Sigmoid colon (tissue), 6 donors: ENCODE measurements at regions not wholly inside any gene's neighbourhood (a gene's known extent, or its start where the extent isn't known, plus 50 kb on each side); places are given as distances from the start of the nearest gene placed in this dataset.

Experiments used
- DNase-seq: peaks from one replicate; pipeline ENCODE4 v3.0.0-alpha.2; 2019
- H3K27ac ChIP-seq, 4 donors: fragments of 200-600 bp; sonication (generic); one replicate each; pipeline ENCODE4 v1.5.1; 2016 to 2019; ENCODE audit warnings: mild to moderate bottlenecking in 1 of 4
- H3K27me3 ChIP-seq, 3 donors: fragments of 200-600 bp; sonication (generic); one replicate each; pipeline ENCODE4 v1.5.1; 2019; ENCODE audit warnings: mild to moderate bottlenecking in 1 of 3
- H3K36me3 ChIP-seq, 4 donors: fragments of 200-600 bp; sonication (generic); one replicate each; pipeline ENCODE4 v1.5.1; 2016 to 2019
- H3K4me1 ChIP-seq, 4 donors: fragments of 200-600 bp; sonication (generic); one replicate each; pipeline ENCODE4 v1.5.1; 2017 to 2019
- H3K4me3 ChIP-seq, 4 donors: fragments of 200-600 bp; sonication (generic); one replicate each; pipeline ENCODE4 v1.5.1; 2017 to 2019; ENCODE audit warnings: mild to moderate bottlenecking in 2 of 4, moderate library complexity in 1 of 4
- H3K9me3 ChIP-seq, 4 donors: fragments of 200-600 bp in 3 of 4; sonication (generic) in 3 of 4; one replicate each; pipeline versions ENCODE4 v1.5.1 to v1.6.1; 2013 to 2019
- CTCF ChIP-seq, 4 experiments: fragments of 450-650 bp in 3 of 4; fragments of 200-600 bp in 1 of 4; IDR thresholded peaks; one replicate each; pipeline ENCODE4 v1.5.1; 2016 to 2019; ENCODE audit warnings: antibody characterized with exemption in 4 of 4, mild to moderate bottlenecking in 3 of 4, moderate library complexity in 2 of 4
- EP300 ChIP-seq, 4 donors: sonication (generic); formaldehyde crosslinking; IDR thresholded peaks; one replicate each; pipeline ENCODE4 v1.6.1; 2017; ENCODE audit warnings: antibody characterized with exemption in 4 of 4
- POLR2A ChIP-seq, 2 donors: fragments of 450-650 bp; IDR thresholded peaks; one replicate each; pipeline ENCODE4 v1.6.1; 2016; ENCODE audit warnings: antibody characterized with exemption in 2 of 2, mild to moderate bottlenecking in 2 of 2, moderate library complexity in 2 of 2
- POLR2AphosphoS5 ChIP-seq, 4 donors: sonication (generic); formaldehyde crosslinking; IDR thresholded peaks; one replicate each; pipeline ENCODE4 v1.6.1; 2017; ENCODE audit warnings: antibody characterized with exemption in 4 of 4
- WGBS, 2 donors: extraction: QIAGEN DNeasy Blood & Tissue Kit; methylation state at CpG; one replicate each; pipeline ENCODE4 v1.1.7; 2013; 5-methylcytosine and 5-hydroxymethylcytosine counted together
- intact Hi-C: fragments of 100-400 bp; cut with DNase I; formaldehyde crosslinking; loops from one replicate; pipeline ENCODE4 v1.15.1; 2023
- donor health status: healthy with polysubstance abuse.
- donor health status: healthy.

- Histone ChIP-seq H3K4me1 (no peaks in the 10 kb centered on the region), H3K27me3 (no peaks in the 10 kb centered on the region), H3K27ac (no peak overlapping the region), H3K9me3 (no peaks in the 10 kb centered on the region), H3K4me3 (no peak overlapping the region), H3K36me3 (no peaks in the 10 kb centered on the region)
- intact Hi-C loops = no loop called here
- no peak for DNase-seq
- TF ChIP-seq POLR2AphosphoS5 (IDR thresholded peaks at IDR 0.05) = no peak
- 82 to 91% methylated on average over 2 of the region's 2 CpGs for WGBS, 2 donors
These were observed 375.7 kb upstream of the KIRREL3 start for GRCh38 chr11:127376301-127376700.

- no peak for DNase-seq
- intact Hi-C loops = no loop called here
- WGBS, 2 donors = 94 to 96% methylated on average over 8 of the region's 8 CpGs
- Histone ChIP-seq H3K27me3 (no peaks in the 10 kb centered on the region), H3K27ac (no peak overlapping the region), H3K4me3 (no peak overlapping the region), H3K4me1 (no peaks in the 10 kb centered on the region), H3K36me3 (no peaks in the 10 kb centered on the region), H3K9me3 (no peaks in the 10 kb centered on the region)
- TF ChIP-seq POLR2AphosphoS5 (IDR thresholded peaks at IDR 0.05) (no peak), CTCF (IDR thresholded peaks at IDR 0.05) (no peak), POLR2A (IDR thresholded peaks at IDR 0.05) (no peak), EP300 (IDR thresholded peaks at IDR 0.05) (no peak)
These were observed 368.8 kb upstream of the KIRREL3 start for GRCh38 chr11:127369356-127369755.

GRCh38 chr11:127362754-127363308 lies 362.3 kb upstream of the KIRREL3 start:
- DNase-seq = no peak
- peaks cover 0 to 4% (median 0%) of the 10 kb centered on the region in 3 donors for H3K27me3 ChIP-seq
- intact Hi-C loops = no loop called here
- H3K4me1 ChIP-seq = no peaks in the 10 kb centered on the region
- H3K9me3 ChIP-seq = no peaks in the 10 kb centered on the region
- 63 to 84% methylated on average over 14 of the region's 14 CpGs for WGBS, 2 donors
- TF ChIP-seq CTCF (IDR thresholded peaks at IDR 0.05) (no peak), POLR2A (IDR thresholded peaks at IDR 0.05) (no peak), EP300 (IDR thresholded peaks at IDR 0.05) (no peak)
- H3K4me3 ChIP-seq = no peak overlapping the region
- no peaks in the 10 kb centered on the region for H3K36me3 ChIP-seq
- H3K27ac ChIP-seq = no peak overlapping the region

GRCh38 chr11:127358160-127358559 lies 357.6 kb upstream of the KIRREL3 start:
- H3K4me1 ChIP-seq = no peaks in the 10 kb centered on the region
- H3K9me3 ChIP-seq = no peaks in the 10 kb centered on the region
- DNase-seq = no peak
- no peak overlapping the region for H3K27ac ChIP-seq
- 90% methylated on average over 7 of the region's 7 CpGs for WGBS, 2 donors
- TF ChIP-seq CTCF (IDR thresholded peaks at IDR 0.05) = no peak
- no peak for TF ChIP-seq POLR2A (IDR thresholded peaks at IDR 0.05)
- no peak for TF ChIP-seq POLR2AphosphoS5 (IDR thresholded peaks at IDR 0.05)
- no peak for TF ChIP-seq EP300 (IDR thresholded peaks at IDR 0.05)
- H3K36me3 ChIP-seq = no peaks in the 10 kb centered on the region
- H3K27me3 ChIP-seq = no peaks in the 10 kb centered on the region
- intact Hi-C loops = no loop called here
- no peak overlapping the region for H3K4me3 ChIP-seq

- peaks cover 0 to 2% (median 0%) of the 10 kb centered on the region in 3 donors for H3K27me3 ChIP-seq
- no peak overlapping the region for H3K4me3 ChIP-seq
- H3K4me1 ChIP-seq = no peaks in the 10 kb centered on the region
- intact Hi-C loops = no loop called here
- H3K36me3 ChIP-seq = no peaks in the 10 kb centered on the region
- H3K27ac ChIP-seq = no peak overlapping the region
- TF ChIP-seq EP300 (IDR thresholded peaks at IDR 0.05) (no peak), POLR2A (IDR thresholded peaks at IDR 0.05) (no peak), POLR2AphosphoS5 (IDR thresholded peaks at IDR 0.05) (no peak), CTCF (IDR thresholded peaks at IDR 0.05) (no peak)
- WGBS, 2 donors = 83 to 85% methylated on average over 3 of the region's 3 CpGs
- DNase-seq = no peak
- H3K9me3 ChIP-seq = no peaks in the 10 kb centered on the region
These were observed 349.9 kb upstream of the KIRREL3 start for GRCh38 chr11:127350476-127350875.
